Nephron (organoid): ENCODE measurements at regions not wholly inside any gene's neighbourhood (a gene's known extent, or its start where the extent isn't known, plus 50 kb on each side); places are given as distances from the start of the nearest gene placed in this dataset.
A peak's percentile ranks its signal among the peaks of the same experiment; 100 is the strongest.

ENCODE experiments used
- H3K27ac Mint-ChIP-seq, 3 experiments: 2 replicates each; pipeline ENCODE4 v1.8.0; 2020; ENCODE audit warnings: mixed read lengths in 3 of 3, mild to moderate bottlenecking in 2 of 3, moderate library complexity in 1 of 3
- H3K27me3 Mint-ChIP-seq: 2 replicates; pipeline ENCODE4 v1.8.0; 2021; ENCODE audit warnings: low read depth, mild to moderate bottlenecking, moderate library complexity, mixed read lengths
- H3K36me3 Mint-ChIP-seq: 2 replicates; pipeline ENCODE4 v1.8.0; 2020; ENCODE audit warnings: low read depth, mixed read lengths
- H3K4me1 Mint-ChIP-seq: 2 replicates; pipeline ENCODE4 v1.8.0; 2020; ENCODE audit warnings: mixed read lengths
- H3K4me3 Mint-ChIP-seq, 3 experiments: 2 replicates each; pipeline ENCODE4 v1.8.0; 2020; ENCODE audit warnings: mild to moderate bottlenecking in 3 of 3, mixed read lengths in 3 of 3, moderate library complexity in 2 of 3
- H3K9me3 Mint-ChIP-seq: 2 replicates; pipeline ENCODE4 v1.8.0; 2020; ENCODE audit warnings: mixed read lengths
- CTCF ChIP-seq, 3 experiments: fragments of 200-600 bp; sonication (generic); IDR thresholded peaks; one replicate each; pipeline ENCODE4 v1.5.0; 2021; ENCODE audit warnings: antibody characterized with exemption in 3 of 3; ENCODE audit not compliant: unreplicated experiment in 3 of 3

GRCh38 chr19:28471731-28472510 lies 741.0 kb downstream of the UQCRFS1 start:
- no peak overlapping the region for H3K4me3 Mint-ChIP-seq
- peaks cover 10% of the 10 kb centered on the region for H3K4me1 Mint-ChIP-seq
- TF ChIP-seq CTCF (IDR thresholded peaks at IDR 0.05; ENCODE audit: unreplicated experiment in 3 of 3), result no peak
- no peaks in the 10 kb centered on the region for H3K36me3 Mint-ChIP-seq
- no peak overlapping the region for H3K27ac Mint-ChIP-seq
- no peaks in the 10 kb centered on the region for H3K9me3 Mint-ChIP-seq
- H3K27me3 Mint-ChIP-seq, result peaks cover 25% of the 10 kb centered on the region

GRCh38 chr19:28469544-28469943 lies 743.4 kb downstream of the UQCRFS1 start:
- H3K4me1 Mint-ChIP-seq, result peaks cover 10% of the 10 kb centered on the region
- no peak for TF ChIP-seq CTCF (IDR thresholded peaks at IDR 0.05; ENCODE audit: unreplicated experiment in 3 of 3)
- H3K9me3 Mint-ChIP-seq, result no peaks in the 10 kb centered on the region
- H3K27ac Mint-ChIP-seq, result no peak overlapping the region
- peaks cover 31% of the 10 kb centered on the region for H3K27me3 Mint-ChIP-seq
- H3K36me3 Mint-ChIP-seq, result no peaks in the 10 kb centered on the region
- H3K4me3 Mint-ChIP-seq, result no peak overlapping the region

GRCh38 chr19:28468701-28469459 lies 744.1 kb downstream of the UQCRFS1 start:
- no peaks in the 10 kb centered on the region for H3K36me3 Mint-ChIP-seq
- TF ChIP-seq CTCF (IDR thresholded peaks at IDR 0.05; ENCODE audit: unreplicated experiment in 3 of 3), result peak in 1 of 3 experiments; percentile 10
- peaks cover 31% of the 10 kb centered on the region for H3K27me3 Mint-ChIP-seq
- peak overlapping the region in 1 of 3 experiments; percentile 37 for H3K27ac Mint-ChIP-seq
- no peaks in the 10 kb centered on the region for H3K9me3 Mint-ChIP-seq
- H3K4me1 Mint-ChIP-seq, result peaks cover 10% of the 10 kb centered on the region
- no peak overlapping the region for H3K4me3 Mint-ChIP-seq

GRCh38 chr19:28466107-28467045 lies 746.6 kb downstream of the UQCRFS1 start:
- H3K27me3 Mint-ChIP-seq, result peaks cover 32% of the 10 kb centered on the region
- H3K27ac Mint-ChIP-seq, result no peak overlapping the region
- H3K9me3 Mint-ChIP-seq, result no peaks in the 10 kb centered on the region
- H3K4me1 Mint-ChIP-seq, result peaks cover 10% of the 10 kb centered on the region
- TF ChIP-seq CTCF (IDR thresholded peaks at IDR 0.05; ENCODE audit: unreplicated experiment in 3 of 3), result peak; percentile 71 to 83 (median 76)
- no peaks in the 10 kb centered on the region for H3K36me3 Mint-ChIP-seq
- H3K4me3 Mint-ChIP-seq, result no peak overlapping the region

- H3K4me1 Mint-ChIP-seq, result peaks cover 10% of the 10 kb centered on the region
- no peaks in the 10 kb centered on the region for H3K9me3 Mint-ChIP-seq
- no peaks in the 10 kb centered on the region for H3K36me3 Mint-ChIP-seq
- H3K4me3 Mint-ChIP-seq, result no peak overlapping the region
- peaks cover 31% of the 10 kb centered on the region for H3K27me3 Mint-ChIP-seq
- H3K27ac Mint-ChIP-seq, result no peak overlapping the region
- no peak for TF ChIP-seq CTCF (IDR thresholded peaks at IDR 0.05; ENCODE audit: unreplicated experiment in 3 of 3)
Observed at GRCh38 chr19:28465371-28466086, 747.4 kb downstream of the UQCRFS1 start.
